HEK293T (cell line): ENCODE measurements at regions not wholly inside any gene's neighbourhood (a gene's known extent, or its start where the extent isn't known, plus 50 kb on each side); places are given as distances from the start of the nearest gene placed in this dataset.

Experiments
- ARNT ChIP-seq: fragments of 450-650 bp; IDR thresholded peaks from 2 replicates; pipeline ENCODE4 v1.6.1; 2017; ENCODE audit warnings: mild to moderate bottlenecking
- BHLHE40 ChIP-seq: fragments of 450-650 bp; IDR thresholded peaks from 2 replicates; pipeline ENCODE4 v1.6.1; 2016; ENCODE audit warnings: mild to moderate bottlenecking, moderate library complexity, borderline replicate concordance
- ELF4 ChIP-seq: fragments of 450-650 bp; IDR thresholded peaks from 2 replicates; pipeline ENCODE4 v1.6.1; 2017; ENCODE audit warnings: antibody characterized with exemption
- FOXA1 ChIP-seq: fragments of 450-650 bp; IDR thresholded peaks from 2 replicates; pipeline ENCODE4 v1.6.1; 2016; ENCODE audit warnings: mild to moderate bottlenecking
- FOXM1 ChIP-seq: fragments of 450-650 bp; IDR thresholded peaks from 2 replicates; pipeline ENCODE4 v1.6.1; 2017; ENCODE audit warnings: mild to moderate bottlenecking, borderline replicate concordance
- LEF1 ChIP-seq: fragments of 450-650 bp; IDR thresholded peaks from 2 replicates; pipeline ENCODE4 v1.6.1; 2017; ENCODE audit warnings: mild to moderate bottlenecking, borderline replicate concordance
- NFRKB ChIP-seq: fragments of 450-650 bp; IDR thresholded peaks from 2 replicates; pipeline ENCODE4 v1.6.1; 2016; ENCODE audit warnings: mild to moderate bottlenecking, moderate library complexity
- SP1 ChIP-seq: fragments of 450-650 bp; IDR thresholded peaks from 2 replicates; pipeline ENCODE4 v1.6.1; 2017
- TARDBP ChIP-seq: fragments of 450-650 bp; IDR thresholded peaks from 2 replicates; pipeline ENCODE4 v1.6.1; 2016
- TF ChIP-seq, protein P1 (sequence below): fragments of 450-650 bp; IDR thresholded peaks from 2 replicates; pipeline ENCODE4 v1.6.1; 2016

DNA sequence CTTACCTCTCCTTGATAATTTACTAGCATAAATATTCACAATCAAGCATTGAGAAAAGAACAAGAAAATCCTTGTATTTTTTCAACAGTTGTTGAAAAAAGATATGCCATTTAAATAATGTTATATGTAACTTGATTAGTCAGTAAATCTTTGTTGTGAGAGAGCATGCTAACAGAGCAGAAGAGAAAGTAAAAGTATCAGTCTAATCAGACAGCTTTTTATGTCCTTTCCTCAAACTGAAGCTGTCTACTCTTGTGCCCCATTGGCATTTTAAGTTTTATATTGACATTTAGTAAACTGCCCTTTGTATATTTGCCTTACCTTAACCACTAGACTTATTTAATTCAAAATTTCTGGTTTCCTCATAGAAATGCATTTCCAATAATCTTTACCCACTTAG is 668.7 kb downstream of the OTOL1 start:
- TF ChIP-seq TARDBP (no peak), ARNT (no peak), BHLHE40 (no peak), NFRKB (no peak), FOXA1 (no peak), SP1 (no peak), FOXM1 (no peak), ELF4 (no peak), LEF1 (no peak)
- TF ChIP-seq, protein P1, sequence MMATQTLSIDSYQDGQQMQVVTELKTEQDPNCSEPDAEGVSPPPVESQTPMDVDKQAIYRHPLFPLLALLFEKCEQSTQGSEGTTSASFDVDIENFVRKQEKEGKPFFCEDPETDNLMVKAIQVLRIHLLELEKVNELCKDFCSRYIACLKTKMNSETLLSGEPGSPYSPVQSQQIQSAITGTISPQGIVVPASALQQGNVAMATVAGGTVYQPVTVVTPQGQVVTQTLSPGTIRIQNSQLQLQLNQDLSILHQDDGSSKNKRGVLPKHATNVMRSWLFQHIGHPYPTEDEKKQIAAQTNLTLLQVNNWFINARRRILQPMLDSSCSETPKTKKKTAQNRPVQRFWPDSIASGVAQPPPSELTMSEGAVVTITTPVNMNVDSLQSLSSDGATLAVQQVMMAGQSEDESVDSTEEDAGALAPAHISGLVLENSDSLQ: no peak
